CD4-positive, alpha-beta T cell treated with Interleukin-4 for 4 hours (primary cell): ENCODE measurements at regions not wholly inside any gene's neighbourhood (a gene's known extent, or its start where the extent isn't known, plus 50 kb on each side); places are given as distances from the start of the nearest gene placed in this dataset.
"Not testable (repeated sequence)": the region's sequence is repeated elsewhere in the genome, so short reads cannot be mapped to it uniquely, and the experiment has no call there.

Experiments
- DNase-seq: peaks from one replicate; pipeline ENCODE4 v3.0.0-alpha.2; 2020

GRCh38 chr1:168419736-168420135 is 124.1 kb downstream of the XCL2 start:
- no peak for DNase-seq

GRCh38 chr1:168416220-168416619 is 127.6 kb downstream of the XCL2 start:
- DNase-seq: no peak

- DNase-seq: no peak
Measured at GRCh38 chr1:168414914-168415313, 128.9 kb downstream of the XCL2 start.

GRCh38 chr1:168410464-168410863 is 129.8 kb downstream of the TBX19 start:
- peak; percentile 59 for DNase-seq

GRCh38 chr1:168408884-168409283 is 128.2 kb downstream of the TBX19 start:
- peak; percentile 90 for DNase-seq

- no peak for DNase-seq
Measured at GRCh38 chr1:168408539-168408865, 127.8 kb downstream of the TBX19 start.

GRCh38 chr1:168407832-168408538 is 127.3 kb downstream of the TBX19 start:
- no peak for DNase-seq

- no peak for DNase-seq
Measured at GRCh38 chr1:168405906-168406549, 125.4 kb downstream of the TBX19 start.

- no peak for DNase-seq
Measured at GRCh38 chr1:168403140-168403539, 122.5 kb downstream of the TBX19 start.

GRCh38 chr1:168402466-168402865 is 121.8 kb downstream of the TBX19 start:
- DNase-seq: not testable (repeated sequence)

- no peak for DNase-seq
Measured at GRCh38 chr1:168401341-168401740, 120.7 kb downstream of the TBX19 start.

- DNase-seq: no peak
Measured at GRCh38 chr1:168400139-168400538, 119.5 kb downstream of the TBX19 start.

- DNase-seq: no peak
Measured at GRCh38 chr1:168397806-168398205, 117.1 kb downstream of the TBX19 start.

- no peak for DNase-seq
Measured at GRCh38 chr1:168396940-168397684, 116.4 kb downstream of the TBX19 start.

- DNase-seq: no peak
Measured at GRCh38 chr1:168396508-168396907, 115.8 kb downstream of the TBX19 start.

- DNase-seq: no peak
Measured at GRCh38 chr1:168394858-168395257, 114.2 kb downstream of the TBX19 start.

GRCh38 chr1:168392958-168393549 is 112.4 kb downstream of the TBX19 start:
- DNase-seq: no peak

GRCh38 chr1:168391851-168392681 is 111.4 kb downstream of the TBX19 start:
- DNase-seq: peak; percentile 23

- no peak for DNase-seq
Measured at GRCh38 chr1:168390271-168390670, 109.6 kb downstream of the TBX19 start.

GRCh38 chr1:168387781-168388760 is 107.4 kb downstream of the TBX19 start:
- peak; percentile 32 for DNase-seq

- peak; percentile 71 for DNase-seq
Measured at GRCh38 chr1:168386949-168387586, 106.4 kb downstream of the TBX19 start.
